GM12892 (cell line): ENCODE measurements at regions not wholly inside any gene's neighbourhood (a gene's known extent, or its start where the extent isn't known, plus 50 kb on each side); places are given as distances from the start of the nearest gene placed in this dataset.

Source experiments
- POLR2A ChIP-seq: IDR thresholded peaks from 2 replicates; pipeline ENCODE4 v1.6.1; 2011; ENCODE audit warnings: low read depth, low read length, control low read depth
- POLR2AphosphoS5 ChIP-seq: IDR thresholded peaks from 2 replicates; pipeline ENCODE4 v1.6.1; 2011; ENCODE audit warnings: low read depth, low read length, control low read depth

DNA sequence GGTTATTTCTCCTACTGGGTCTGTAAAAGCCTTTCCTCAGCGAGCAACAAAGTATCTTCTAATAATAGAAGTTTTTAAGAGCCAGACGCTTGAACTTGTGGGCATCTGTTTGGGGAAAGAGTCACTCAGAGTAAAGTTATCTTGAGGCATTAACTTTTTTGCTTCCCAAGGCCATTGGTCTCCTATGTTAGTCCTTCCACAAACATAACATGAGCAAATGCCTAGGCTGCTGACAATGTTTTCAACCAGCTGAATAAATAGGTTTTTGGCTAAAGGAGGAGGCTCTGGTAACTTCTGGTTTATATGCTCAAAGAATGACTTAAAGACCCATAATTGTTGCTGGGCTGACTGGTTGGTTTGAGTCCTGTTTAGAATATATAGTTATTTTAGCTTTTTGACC is 213.5 kb upstream of the SYNCRIP start:
- TF ChIP-seq POLR2A (no peak), POLR2AphosphoS5 (no peak)
